Ectodermal cell (in vitro differentiated cells): ENCODE measurements at regions not wholly inside any gene's neighbourhood (a gene's known extent, or its start where the extent isn't known, plus 50 kb on each side); places are given as distances from the start of the nearest gene placed in this dataset.

ENCODE experiments used
- H3K27ac ChIP-seq: 2 replicates; pipeline ENCODE4 v1.7.0; 2013; ENCODE audit warnings: mild to moderate bottlenecking, low read depth, low read length; ENCODE audit not compliant: insufficient read depth, poor library complexity, severe bottlenecking
- H3K27me3 ChIP-seq: 2 replicates; pipeline ENCODE4 v1.7.0; 2013; ENCODE audit warnings: mild to moderate bottlenecking, low read length; ENCODE audit not compliant: insufficient read depth, control insufficient read depth, poor library complexity, severe bottlenecking
- H3K36me3 ChIP-seq: one replicate; pipeline ENCODE4 v1.7.0; 2013; ENCODE audit warnings: low read length; ENCODE audit not compliant: control insufficient read depth, insufficient read depth
- H3K4me1 ChIP-seq: one replicate; pipeline ENCODE4 v1.7.0; 2013; ENCODE audit warnings: low read length; ENCODE audit not compliant: control insufficient read depth, insufficient read depth
- H3K4me3 ChIP-seq: 2 replicates; pipeline ENCODE4 v1.7.0; 2013; ENCODE audit warnings: low read depth, low read length, control low read depth; ENCODE audit not compliant: insufficient read depth
- H3K9me3 ChIP-seq: 2 replicates; pipeline ENCODE4 v1.7.0; 2013; ENCODE audit warnings: mild to moderate bottlenecking, low read length, moderate library complexity; ENCODE audit not compliant: control insufficient read depth
- WGBS, 2 experiments: methylation state at CpG; one replicate each; pipeline ENCODE4 v1.1.7; 2013; ENCODE audit warnings: missing lambda C conversion rate in 2 of 2; 5-methylcytosine and 5-hydroxymethylcytosine counted together

DNA sequence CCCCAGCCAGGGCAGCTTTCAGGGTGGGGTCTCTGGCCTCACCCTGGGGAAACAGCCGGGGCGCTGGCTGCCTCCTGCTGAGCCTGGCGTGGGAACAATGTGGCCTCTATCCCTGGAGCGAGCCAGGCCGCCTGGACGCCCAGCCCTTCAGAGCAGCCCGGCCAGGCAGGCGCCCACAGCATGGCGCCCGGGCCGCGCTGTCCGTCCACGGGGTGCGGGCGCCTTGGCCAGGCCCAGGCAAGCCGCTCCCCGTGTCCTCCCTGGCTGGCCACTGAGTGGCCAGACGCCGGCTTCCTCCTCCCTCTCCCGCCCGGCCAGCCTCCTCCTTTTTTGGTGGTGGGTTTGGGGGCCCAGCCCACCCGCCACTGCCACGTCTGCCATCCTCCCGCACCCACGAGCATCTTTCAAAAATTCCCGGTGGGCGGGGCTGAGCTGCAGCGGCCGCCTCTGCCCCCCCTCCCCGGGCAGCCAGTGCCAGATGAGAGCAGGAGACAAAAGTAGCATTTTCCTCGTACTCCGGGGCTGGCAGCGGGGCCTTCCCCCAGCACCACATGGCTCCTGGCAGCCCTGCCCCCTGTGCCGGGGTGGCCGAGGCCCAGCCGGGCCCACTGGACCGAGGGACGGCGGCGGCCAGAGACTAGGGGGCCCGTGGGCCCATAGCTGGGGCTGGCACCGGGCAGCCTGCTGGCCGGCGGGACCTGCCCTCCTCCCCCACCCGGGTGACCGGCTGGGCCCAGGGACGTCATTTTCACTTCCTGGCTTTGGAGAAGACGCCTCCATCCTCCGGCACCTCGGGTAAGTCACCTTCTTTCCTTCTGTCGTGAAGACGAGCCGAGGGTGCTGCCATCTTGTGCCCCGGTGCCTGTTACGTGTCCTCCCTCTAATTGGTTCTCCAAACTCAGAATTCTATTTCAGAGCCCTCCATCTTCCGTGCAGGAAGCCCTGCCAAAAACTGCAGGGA is 70.2 kb upstream of the PPARA start:
- Histone ChIP-seq H3K4me3 (no peak overlapping the region), H3K4me1 (no peaks in the 10 kb centered on the region), H3K9me3 (no peaks in the 10 kb centered on the region), H3K27ac (no peak overlapping the region), H3K36me3 (no peaks in the 10 kb centered on the region), H3K27me3 (peaks cover 22% of the 10 kb centered on the region)
- 93 to 94% methylated on average over 57 of the region's 57 CpGs for WGBS, 2 experiments

DNA sequence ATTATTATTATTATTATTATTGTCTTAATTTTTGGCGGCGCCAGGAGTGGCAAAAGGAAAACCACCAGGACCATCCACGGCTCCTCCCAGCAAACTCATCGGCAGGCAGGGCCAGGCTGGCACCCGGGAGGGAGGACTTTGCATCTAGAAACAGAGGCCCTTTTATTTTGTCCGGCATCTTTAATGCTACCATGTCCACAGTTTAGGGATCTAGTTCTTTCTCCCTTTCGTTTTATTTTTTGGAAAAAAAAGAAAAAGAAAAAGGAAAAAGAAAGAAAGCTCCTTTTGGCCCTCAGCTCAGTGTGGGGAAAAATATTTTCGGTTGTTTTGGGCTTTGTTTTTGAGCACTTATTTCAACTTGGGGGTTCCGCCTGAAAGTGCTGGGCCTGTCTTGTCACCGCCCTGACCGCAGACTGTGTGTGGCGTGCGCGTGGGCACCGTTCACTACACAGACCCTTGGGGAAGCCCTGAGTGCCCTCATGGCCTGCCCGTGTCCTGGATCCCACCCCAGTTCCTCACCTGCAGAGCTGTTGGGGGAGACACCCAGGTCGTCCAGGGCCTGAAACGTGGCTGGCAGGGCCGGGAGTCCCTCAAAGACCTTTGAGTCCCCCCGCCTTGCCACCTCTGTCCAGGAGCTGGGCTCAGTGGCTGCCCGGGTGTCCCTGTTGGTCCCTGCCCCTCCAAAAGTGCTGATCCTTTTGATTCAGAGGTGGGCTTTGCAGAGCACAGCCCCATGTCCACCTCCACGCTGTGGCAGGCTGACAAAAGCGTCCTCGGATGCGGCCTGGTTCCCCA is 69.1 kb upstream of the PPARA start:
- Histone ChIP-seq H3K27me3 (peaks cover 12% of the 10 kb centered on the region), H3K4me3 (no peak overlapping the region), H3K4me1 (no peaks in the 10 kb centered on the region), H3K27ac (no peak overlapping the region), H3K9me3 (no peaks in the 10 kb centered on the region), H3K36me3 (no peaks in the 10 kb centered on the region)
- 94 to 95% methylated on average over 25 of the region's 25 CpGs for WGBS, 2 experiments

DNA sequence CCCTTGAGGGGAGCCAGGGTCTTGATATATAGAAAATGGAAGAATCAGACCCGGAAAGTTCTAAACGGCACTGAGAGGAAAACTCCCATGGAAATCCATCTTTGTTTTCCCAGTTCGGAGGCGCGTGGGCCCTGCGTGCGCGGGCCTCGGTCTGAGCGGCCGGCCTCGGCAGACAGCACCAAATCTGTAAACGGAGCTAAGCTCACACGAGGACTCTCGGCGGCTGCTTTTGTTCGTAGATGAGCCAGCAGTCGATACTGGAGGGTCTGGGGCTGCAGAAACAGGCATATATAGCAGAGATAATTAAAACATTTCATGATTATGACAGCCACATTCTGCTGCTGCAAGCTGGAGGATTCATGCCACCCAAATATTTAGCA is 68.5 kb upstream of the PPARA start:
- no peaks in the 10 kb centered on the region for H3K9me3 ChIP-seq
- H3K27me3 ChIP-seq: peaks cover 10% of the 10 kb centered on the region
- no peaks in the 10 kb centered on the region for H3K36me3 ChIP-seq
- no peak overlapping the region for H3K27ac ChIP-seq
- 92% methylated on average over 18 of the region's 18 CpGs for WGBS, 2 experiments
- no peaks in the 10 kb centered on the region for H3K4me1 ChIP-seq
- no peak overlapping the region for H3K4me3 ChIP-seq

DNA sequence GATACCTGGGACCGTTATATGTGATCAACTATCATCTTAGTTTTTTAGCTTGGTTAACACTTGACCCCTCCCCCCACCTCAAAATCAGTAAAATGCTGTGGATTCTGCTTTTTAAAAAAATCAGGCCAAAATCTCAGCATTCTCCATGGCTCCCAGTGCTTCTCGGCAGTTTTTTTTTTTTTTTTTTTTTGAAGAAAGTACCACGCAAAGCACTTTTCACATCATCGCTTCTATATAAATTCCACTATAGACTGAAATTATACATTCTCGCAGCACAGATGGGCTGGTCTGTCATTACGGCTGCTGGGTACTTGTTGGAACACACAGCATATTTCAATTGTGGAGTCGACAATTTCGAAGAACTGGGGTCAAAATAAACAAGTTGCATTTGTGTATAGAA is 67.7 kb upstream of the PPARA start:
- H3K9me3 ChIP-seq: no peaks in the 10 kb centered on the region
- H3K36me3 ChIP-seq: no peaks in the 10 kb centered on the region
- H3K27ac ChIP-seq: no peak overlapping the region
- no peak overlapping the region for H3K4me3 ChIP-seq
- peaks cover 4% of the 10 kb centered on the region for H3K27me3 ChIP-seq
- no peaks in the 10 kb centered on the region for H3K4me1 ChIP-seq
- 90 to 93% methylated on average over 8 of the region's 8 CpGs for WGBS, 2 experiments

DNA sequence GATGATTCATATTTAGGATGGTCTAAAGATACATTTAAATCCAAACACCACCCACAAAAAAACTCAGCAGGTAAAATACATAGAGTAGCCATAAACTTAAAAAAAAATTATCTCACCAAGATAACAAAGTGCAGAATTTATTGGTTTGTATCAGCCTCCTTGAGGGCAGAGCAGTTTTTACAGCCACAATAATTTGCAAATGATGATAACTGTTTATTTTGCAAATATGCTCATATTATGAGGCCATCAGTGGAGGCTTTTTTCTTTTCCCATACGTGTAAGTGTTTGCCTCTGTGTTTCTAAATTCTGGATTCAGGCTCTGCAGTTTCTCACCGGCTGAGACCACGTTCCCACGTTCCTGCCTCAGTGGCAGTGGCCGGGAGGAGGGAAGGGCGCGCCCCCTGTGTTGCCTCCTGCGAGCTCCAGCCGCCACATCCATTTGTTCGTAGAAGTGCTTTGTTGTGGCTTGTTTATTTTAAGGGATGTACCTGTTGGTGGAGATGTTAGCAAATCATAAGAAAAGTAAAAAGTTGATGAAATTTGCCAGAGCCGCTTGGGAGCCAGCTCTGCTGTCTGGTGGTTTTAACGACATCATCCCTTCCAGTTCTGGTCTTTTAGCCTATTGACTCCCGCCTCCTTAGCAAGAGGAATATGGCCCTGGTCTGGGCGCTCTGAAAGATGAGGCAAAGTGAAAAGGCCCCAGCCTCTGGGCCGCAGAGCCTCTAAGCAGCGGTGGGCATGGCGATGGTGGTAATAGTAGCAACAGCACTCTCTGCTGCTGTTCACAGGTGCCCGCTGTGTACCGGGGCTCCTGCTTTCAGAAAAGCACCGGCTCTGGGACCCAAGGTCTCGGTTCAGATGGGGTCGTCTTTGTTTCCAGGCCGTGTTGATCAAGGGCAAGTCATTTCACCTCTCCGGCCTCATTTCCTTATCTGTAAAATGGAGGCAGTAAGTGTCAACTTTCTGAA is 66.7 kb upstream of the PPARA start:
- Histone ChIP-seq H3K9me3 (no peaks in the 10 kb centered on the region), H3K27ac (no peak overlapping the region), H3K27me3 (peaks cover 2% of the 10 kb centered on the region), H3K4me1 (no peaks in the 10 kb centered on the region), H3K36me3 (no peaks in the 10 kb centered on the region), H3K4me3 (no peak overlapping the region)
- WGBS, 2 experiments: 93 to 94% methylated on average over 24 of the region's 24 CpGs

DNA sequence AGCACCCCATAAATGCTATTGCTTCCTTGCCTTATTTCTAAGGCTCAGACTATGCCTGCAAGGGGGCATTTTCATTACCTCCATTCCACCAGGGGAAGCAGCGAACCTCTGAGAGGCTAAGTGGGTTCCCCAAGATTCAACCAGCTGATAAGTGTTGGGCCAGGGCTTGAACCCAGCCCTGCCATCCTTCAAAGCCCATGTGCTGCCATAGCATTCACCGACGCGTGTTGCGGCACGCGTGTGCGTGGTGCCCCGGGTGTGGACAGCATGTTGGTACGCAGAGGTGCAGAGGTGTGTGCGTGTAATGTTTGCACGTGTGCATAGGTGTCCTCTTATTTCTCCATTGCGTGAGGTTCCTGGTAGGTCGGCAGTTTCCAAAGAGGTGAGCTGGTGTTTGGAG is 66.0 kb upstream of the PPARA start:
- 95% methylated on average over 14 of the region's 14 CpGs for WGBS, 2 experiments
- H3K4me1 ChIP-seq: no peaks in the 10 kb centered on the region

DNA sequence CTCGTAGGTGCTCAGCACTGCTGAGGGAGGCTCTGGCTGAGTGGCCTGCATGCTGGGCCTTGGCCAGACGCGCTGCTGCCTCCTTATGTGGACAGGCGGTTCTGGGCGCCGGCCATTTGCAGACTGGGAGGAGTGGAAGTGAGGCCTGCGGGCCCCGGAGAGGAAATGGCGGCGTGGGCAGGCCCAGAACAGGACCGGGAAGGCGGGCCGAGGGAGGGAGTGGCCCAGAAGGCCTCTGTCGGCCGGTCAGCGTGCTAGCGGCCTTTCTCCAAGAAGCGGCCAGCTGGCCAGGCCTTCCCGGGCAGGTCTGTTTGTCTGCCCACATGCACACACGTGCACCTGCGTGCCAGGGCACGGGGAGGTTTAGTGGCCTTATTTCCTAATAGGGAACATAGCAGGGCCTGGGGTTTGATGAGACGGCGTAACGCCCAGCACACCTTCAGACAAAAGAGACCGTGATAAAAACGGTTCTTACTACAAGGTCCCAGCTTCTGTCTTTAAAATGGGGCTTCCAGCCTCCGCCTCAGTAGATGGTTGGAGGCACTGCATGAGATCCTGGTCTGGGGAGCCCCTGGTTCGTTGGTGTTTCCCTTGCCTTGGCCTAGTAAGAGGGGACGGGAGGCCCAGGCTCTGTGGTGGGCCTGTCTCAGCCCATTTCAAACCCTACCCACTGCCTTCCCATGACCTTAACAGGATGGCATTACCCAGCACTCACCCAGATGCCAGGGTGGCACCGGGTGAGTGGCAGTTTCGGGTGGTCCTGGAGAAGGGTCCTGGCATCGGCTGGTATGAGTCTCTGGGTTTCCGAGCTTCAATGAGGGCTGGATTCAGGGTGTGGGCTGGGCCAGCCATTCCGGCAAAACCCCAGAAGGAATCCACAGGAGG is 65.1 kb upstream of the PPARA start:
- 95% methylated on average over 35 of the region's 35 CpGs for WGBS, 2 experiments
- Histone ChIP-seq H3K4me1 (no peaks in the 10 kb centered on the region), H3K27me3 (no peaks in the 10 kb centered on the region), H3K27ac (no peak overlapping the region), H3K36me3 (no peaks in the 10 kb centered on the region), H3K9me3 (no peaks in the 10 kb centered on the region), H3K4me3 (no peak overlapping the region)

More for the DNA sequence above, 66.0 kb upstream of the PPARA start:
- Histone ChIP-seq H3K27me3 (no peaks in the 10 kb centered on the region), H3K9me3 (no peaks in the 10 kb centered on the region), H3K4me3 (no peak overlapping the region), H3K36me3 (no peaks in the 10 kb centered on the region), H3K27ac (no peak overlapping the region)

DNA sequence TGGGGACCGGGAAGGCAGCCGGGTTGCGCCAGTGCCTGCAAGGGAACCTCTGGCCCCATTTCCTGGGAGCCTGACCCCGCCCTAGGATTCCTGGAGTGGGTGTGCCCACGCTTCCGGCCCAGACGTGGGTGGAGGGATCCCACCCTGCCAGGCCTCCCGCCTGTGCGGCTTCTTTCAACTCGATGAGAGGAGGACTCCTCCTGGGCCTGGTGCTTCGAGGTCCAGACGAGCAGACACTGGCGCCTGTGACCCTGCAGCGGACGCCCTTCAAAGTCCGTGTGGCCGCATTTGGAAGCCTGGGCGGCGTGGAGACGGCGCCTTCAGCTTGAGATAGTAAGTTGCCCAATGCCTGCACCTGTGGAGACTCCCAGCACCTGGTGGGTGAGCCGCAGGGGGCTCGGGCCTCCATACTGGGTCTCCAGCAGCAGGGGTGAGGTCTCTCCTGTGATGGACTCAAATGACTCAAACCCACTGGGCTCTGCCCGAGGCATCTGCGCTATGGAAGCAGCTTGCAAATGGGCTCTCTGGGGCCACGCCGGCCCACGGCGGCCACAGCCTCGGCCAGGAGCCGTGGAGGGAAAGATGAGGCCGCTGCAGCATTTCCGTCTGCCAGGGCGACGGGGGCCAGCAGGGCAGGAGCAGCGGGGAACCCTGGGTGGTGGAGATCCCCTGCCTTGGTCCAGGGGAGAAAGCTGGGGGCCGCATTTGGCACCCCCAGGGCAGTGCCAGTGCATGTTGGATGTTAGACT is 64.3 kb upstream of the PPARA start:
- no peaks in the 10 kb centered on the region for H3K4me1 ChIP-seq
- no peak overlapping the region for H3K4me3 ChIP-seq
- no peaks in the 10 kb centered on the region for H3K9me3 ChIP-seq
- WGBS, 2 experiments: 94 to 95% methylated on average over 37 of the region's 37 CpGs
- no peaks in the 10 kb centered on the region for H3K36me3 ChIP-seq
- no peak overlapping the region for H3K27ac ChIP-seq
- no peaks in the 10 kb centered on the region for H3K27me3 ChIP-seq
